Mesothelial cell of epicardium (in vitro differentiated cells): ENCODE measurements at regions not wholly inside any gene's neighbourhood (a gene's known extent, or its start where the extent isn't known, plus 50 kb on each side); places are given as distances from the start of the nearest gene placed in this dataset.

ENCODE experiments used
- DNase-seq, 2 experiments: peaks; one replicate each; pipeline ENCODE4 v3.0.0; 2021; ENCODE audit warnings: low spot score in 2 of 2; ENCODE audit not compliant: unreplicated experiment in 2 of 2
- H3K27ac Mint-ChIP-seq: 2 replicates; pipeline ENCODE4 v1.8.0; 2021; ENCODE audit warnings: mixed read lengths
- H3K27me3 Mint-ChIP-seq: 2 replicates; pipeline ENCODE4 v1.8.0; 2021; ENCODE audit warnings: low read depth, mixed read lengths
- H3K36me3 Mint-ChIP-seq: 2 replicates; pipeline ENCODE4 v1.8.0; 2021; ENCODE audit warnings: mixed read lengths
- H3K4me1 Mint-ChIP-seq: 2 replicates; pipeline ENCODE4 v1.8.0; 2021; ENCODE audit warnings: mixed read lengths
- H3K4me3 Mint-ChIP-seq: 2 replicates; pipeline ENCODE4 v1.8.0; 2021; ENCODE audit warnings: mild to moderate bottlenecking, moderate library complexity, mixed read lengths
- H3K9me3 Mint-ChIP-seq: 2 replicates; pipeline ENCODE4 v1.8.0; 2021; ENCODE audit warnings: mixed read lengths
- TF ChIP-seq, protein P1 (sequence below): fragments of 200-600 bp; sonication (generic); IDR thresholded peaks from one replicate; pipeline ENCODE4 v1.5.0; 2021; ENCODE audit warnings: antibody characterized with exemption; ENCODE audit not compliant: unreplicated experiment

DNA sequence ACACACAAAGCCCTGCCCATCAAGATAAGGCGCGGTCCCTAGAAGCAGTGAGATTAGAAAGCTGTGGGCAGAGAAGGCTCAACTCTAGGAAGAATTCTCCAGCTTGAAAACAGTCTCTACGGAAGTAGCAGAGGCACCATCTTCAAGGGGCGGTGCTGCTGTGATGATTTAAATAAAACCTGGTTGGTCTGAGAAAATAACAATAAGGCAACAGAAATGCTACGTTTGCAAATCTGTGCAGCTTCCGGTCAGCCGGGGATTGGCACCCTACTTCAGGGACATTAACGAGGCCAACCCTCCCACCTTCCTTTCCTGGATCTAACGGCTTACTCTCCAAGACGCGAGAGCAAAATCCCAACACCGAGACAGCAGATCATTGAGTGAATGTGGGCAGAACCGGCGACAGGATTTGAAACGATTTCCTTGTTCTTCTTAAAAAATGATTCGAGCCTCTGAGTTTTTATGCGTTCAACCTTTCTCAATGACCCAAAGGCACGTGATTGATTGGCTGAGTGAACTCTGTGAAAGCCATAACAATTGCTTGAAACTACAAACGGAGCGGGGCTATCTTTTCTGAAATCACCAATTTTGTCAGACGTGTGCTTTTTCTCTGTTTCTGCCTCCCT, 93.7 kb upstream of the ZNF516 start:
- Mint-ChIP-seq H3K4me1 (peaks cover 34% of the 10 kb centered on the region), H3K36me3 (no peaks in the 10 kb centered on the region), H3K4me3 (peak overlapping the region; percentile 69), H3K27me3 (no peaks in the 10 kb centered on the region), H3K9me3 (no peaks in the 10 kb centered on the region), H3K27ac (peak overlapping the region; percentile 89)
- DNase-seq, result no peak
- TF ChIP-seq, protein P1, sequence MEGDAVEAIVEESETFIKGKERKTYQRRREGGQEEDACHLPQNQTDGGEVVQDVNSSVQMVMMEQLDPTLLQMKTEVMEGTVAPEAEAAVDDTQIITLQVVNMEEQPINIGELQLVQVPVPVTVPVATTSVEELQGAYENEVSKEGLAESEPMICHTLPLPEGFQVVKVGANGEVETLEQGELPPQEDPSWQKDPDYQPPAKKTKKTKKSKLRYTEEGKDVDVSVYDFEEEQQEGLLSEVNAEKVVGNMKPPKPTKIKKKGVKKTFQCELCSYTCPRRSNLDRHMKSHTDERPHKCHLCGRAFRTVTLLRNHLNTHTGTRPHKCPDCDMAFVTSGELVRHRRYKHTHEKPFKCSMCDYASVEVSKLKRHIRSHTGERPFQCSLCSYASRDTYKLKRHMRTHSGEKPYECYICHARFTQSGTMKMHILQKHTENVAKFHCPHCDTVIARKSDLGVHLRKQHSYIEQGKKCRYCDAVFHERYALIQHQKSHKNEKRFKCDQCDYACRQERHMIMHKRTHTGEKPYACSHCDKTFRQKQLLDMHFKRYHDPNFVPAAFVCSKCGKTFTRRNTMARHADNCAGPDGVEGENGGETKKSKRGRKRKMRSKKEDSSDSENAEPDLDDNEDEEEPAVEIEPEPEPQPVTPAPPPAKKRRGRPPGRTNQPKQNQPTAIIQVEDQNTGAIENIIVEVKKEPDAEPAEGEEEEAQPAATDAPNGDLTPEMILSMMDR, result no peak

DNA sequence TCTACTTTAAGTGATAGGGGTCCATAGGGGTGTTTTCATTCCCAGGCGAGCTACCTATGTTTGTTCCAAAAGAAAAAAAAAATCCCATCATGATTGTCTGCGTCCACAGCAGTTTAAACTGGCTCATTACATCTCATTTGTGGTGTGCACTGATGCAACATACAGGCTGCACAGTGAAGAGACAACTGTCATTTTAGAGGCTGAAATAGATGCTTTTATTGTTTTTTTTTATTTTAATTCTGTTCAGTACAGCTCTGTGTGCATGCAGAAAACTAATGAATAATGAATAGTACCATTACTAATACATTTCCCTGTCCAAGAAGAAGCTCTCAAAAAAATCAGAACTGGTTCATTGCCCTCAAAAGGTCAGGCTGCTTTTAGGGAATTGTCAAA, 92.8 kb upstream of the ZNF516 start:
- H3K4me3 Mint-ChIP-seq, result no peak overlapping the region

GRCh38 chr18:76587147-76587878, 92.3 kb upstream of the ZNF516 start:
- H3K36me3 Mint-ChIP-seq, result no peaks in the 10 kb centered on the region
- H3K4me3 Mint-ChIP-seq, result no peak overlapping the region

More for the DNA sequence above, 92.8 kb upstream of the ZNF516 start:
- Mint-ChIP-seq H3K36me3 (no peaks in the 10 kb centered on the region), H3K27ac (no peak overlapping the region), H3K27me3 (no peaks in the 10 kb centered on the region), H3K4me1 (peaks cover 29% of the 10 kb centered on the region), H3K9me3 (no peaks in the 10 kb centered on the region)
- no peak for DNase-seq
- TF ChIP-seq, protein P1, result no peak

DNA sequence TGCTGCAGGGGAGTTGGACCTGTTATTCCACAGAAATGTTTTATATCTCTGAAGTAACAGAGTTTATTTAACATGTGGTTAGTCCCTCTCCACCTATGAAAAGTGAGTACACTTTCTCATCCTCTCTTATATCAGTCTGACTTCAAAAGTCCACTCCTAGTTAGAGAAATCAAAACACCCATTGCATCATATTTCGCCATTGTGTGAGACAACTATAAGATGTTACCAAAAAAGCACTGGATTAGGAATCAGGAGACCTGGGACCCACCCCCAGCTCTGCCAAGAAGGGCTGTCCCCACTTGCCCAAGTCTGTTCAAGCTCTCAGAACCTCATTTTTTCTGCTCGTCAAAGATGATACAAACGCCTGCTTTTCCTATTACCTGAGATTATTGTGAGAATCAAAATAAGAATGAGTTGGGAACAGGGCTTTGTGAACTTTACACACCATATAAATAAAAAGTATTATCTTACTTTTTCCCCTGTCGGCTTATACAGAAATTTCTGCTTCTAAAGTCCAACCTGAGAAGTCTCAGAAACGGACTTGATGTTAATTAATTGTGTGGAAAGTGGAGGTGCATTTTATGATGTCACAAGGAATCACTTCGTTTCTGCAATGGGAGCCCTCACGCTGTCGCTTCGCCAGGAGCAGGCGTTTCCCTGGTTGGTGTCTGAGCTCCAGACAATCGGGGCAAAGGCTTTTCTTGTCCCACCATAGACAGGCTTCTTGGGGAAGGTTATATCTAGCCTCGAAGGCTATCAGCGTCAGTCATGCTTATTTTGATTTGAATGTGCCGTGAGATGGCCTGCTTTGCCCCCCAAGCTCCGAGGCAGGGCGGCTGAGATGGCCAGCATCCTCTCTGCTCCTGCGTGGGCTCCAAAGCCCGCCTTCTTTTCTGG, 89.6 kb upstream of the ZNF516 start:
- no peak overlapping the region for H3K4me3 Mint-ChIP-seq
- no peaks in the 10 kb centered on the region for H3K36me3 Mint-ChIP-seq
- H3K4me1 Mint-ChIP-seq, result peaks cover 22% of the 10 kb centered on the region
- TF ChIP-seq, protein P1, result no peak
- DNase-seq, result no peak
- no peaks in the 10 kb centered on the region for H3K9me3 Mint-ChIP-seq
- H3K27ac Mint-ChIP-seq, result no peak overlapping the region
- H3K27me3 Mint-ChIP-seq, result peaks cover 5% of the 10 kb centered on the region

More at GRCh38 chr18:76587147-76587878, 92.3 kb upstream of the ZNF516 start:
- Mint-ChIP-seq H3K9me3 (no peaks in the 10 kb centered on the region), H3K27ac (no peak overlapping the region), H3K4me1 (peaks cover 23% of the 10 kb centered on the region), H3K27me3 (no peaks in the 10 kb centered on the region)
- TF ChIP-seq, protein P1, result no peak
- DNase-seq, result no peak

DNA sequence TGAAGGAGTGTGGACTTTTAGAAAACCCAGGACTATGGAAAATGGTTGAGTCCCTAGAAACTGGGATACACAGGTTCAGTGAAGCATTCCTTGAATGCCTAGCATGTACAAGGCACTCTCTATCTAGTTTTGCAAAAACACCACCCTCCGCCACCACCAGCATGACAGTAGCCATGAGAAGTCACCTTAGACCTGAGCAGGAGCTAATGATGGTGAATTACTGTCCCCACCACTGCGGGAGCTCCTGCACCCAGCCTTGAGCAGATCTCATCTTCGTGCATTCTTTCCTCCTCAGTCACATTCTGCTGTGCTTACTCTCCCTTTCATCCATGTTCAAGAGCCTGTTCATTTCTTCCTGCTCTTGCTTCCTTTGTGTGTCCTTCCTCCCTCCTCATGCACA, 86.2 kb upstream of the ZNF516 start:
- TF ChIP-seq, protein P1, result no peak
- H3K4me1 Mint-ChIP-seq, result peaks cover 6% of the 10 kb centered on the region
- peaks cover 5% of the 10 kb centered on the region for H3K27me3 Mint-ChIP-seq
- peaks cover 1% of the 10 kb centered on the region for H3K9me3 Mint-ChIP-seq
- no peaks in the 10 kb centered on the region for H3K36me3 Mint-ChIP-seq
- no peak for DNase-seq
- H3K27ac Mint-ChIP-seq, result no peak overlapping the region
- H3K4me3 Mint-ChIP-seq, result no peak overlapping the region
